Skeletal muscle cell (primary cell): ENCODE measurements at regions not wholly inside any gene's neighbourhood (a gene's known extent, or its start where the extent isn't known, plus 50 kb on each side); places are given as distances from the start of the nearest gene placed in this dataset.

ENCODE experiments used
- DNase-seq: peaks from one replicate; pipeline ENCODE4 v3.0.0-alpha.2; 2010; ENCODE audit warnings: low read depth
- H3K4me3 ChIP-seq: 2 replicates; pipeline ENCODE4 v1.5.1; 2011; ENCODE audit warnings: low read depth, mild to moderate bottlenecking, control low read depth, low read length, moderate library complexity

DNA sequence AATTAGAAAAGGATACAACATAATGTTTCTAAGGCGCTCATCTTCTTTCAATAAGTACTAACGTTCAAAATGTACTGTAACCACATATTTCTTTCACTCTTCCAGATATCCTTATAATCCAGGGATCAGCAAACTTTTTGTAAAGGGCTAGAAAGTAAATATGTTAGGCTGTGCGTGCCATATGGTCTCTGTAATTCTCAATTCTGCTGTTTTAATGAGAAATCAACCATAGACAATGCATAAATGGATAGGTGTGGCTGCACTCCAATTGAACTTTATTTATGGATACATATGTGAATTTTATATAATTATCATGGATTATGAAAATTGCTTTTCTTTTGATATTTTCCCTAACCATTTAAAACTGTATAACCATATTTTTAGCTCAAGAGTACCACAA is 459.4 kb downstream of the EPHA4 start:
- H3K4me3 ChIP-seq: no peak overlapping the region
- DNase-seq: no peak

DNA sequence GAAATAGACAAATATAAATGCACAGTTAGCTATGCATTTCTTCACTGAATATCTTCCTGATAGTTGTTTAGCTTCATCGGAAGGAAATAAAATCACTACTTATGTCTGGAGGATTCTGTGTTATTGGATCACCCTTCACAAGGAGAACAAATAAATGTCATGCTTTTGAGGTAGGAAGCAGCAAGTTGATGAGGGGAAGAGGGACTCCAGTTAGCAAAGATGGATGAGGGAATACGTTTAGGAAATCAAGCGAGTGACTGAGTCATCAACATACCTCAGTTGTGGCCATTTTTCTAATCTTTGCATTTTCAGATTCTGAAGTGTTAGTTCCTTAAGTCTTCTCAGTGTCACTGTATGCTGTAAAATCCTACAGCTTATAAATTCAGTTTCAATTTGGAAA is 456.2 kb downstream of the EPHA4 start:
- no peak overlapping the region for H3K4me3 ChIP-seq
- DNase-seq: no peak

DNA sequence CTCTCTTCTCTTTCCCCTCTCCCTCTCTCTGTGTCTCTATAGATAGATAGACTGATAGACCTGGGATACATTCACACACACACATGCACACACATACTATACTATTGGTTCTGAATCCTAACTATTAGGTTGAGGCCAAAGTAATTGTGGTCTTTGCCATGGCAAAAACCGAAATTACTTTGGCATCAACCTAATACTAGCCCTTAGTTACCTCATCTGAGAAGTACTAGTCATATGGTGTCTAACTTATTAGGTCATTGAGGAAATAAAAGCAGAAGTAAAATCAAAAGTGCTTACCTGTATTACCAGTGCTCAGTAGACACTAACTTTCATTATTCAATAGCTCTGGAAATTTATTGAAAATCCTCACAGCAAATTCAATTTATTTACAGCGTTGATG is 451.5 kb downstream of the EPHA4 start:
- DNase-seq: no peak

DNA sequence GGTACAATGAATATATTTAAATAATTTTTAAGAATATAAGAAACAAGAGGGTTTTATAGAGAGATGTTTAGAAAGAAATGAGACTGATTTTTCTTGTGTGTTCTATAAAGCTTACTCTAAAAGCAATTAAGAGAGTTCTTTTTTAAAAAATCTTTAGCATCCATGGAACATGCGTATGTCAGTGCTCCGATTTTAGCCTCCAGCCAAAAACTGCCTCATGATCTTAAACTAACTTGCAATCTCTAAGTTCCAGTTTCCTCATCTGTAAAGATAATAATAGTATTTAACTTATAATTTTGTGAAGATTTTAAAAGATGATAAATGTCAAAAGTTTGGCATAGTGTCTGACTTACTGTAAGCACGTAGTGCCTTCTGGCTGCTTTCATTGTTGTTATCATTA is 448.7 kb downstream of the EPHA4 start:
- H3K4me3 ChIP-seq: no peak overlapping the region
- no peak for DNase-seq

More for the DNA sequence above, 451.5 kb downstream of the EPHA4 start:
- H3K4me3 ChIP-seq: no peak overlapping the region

DNA sequence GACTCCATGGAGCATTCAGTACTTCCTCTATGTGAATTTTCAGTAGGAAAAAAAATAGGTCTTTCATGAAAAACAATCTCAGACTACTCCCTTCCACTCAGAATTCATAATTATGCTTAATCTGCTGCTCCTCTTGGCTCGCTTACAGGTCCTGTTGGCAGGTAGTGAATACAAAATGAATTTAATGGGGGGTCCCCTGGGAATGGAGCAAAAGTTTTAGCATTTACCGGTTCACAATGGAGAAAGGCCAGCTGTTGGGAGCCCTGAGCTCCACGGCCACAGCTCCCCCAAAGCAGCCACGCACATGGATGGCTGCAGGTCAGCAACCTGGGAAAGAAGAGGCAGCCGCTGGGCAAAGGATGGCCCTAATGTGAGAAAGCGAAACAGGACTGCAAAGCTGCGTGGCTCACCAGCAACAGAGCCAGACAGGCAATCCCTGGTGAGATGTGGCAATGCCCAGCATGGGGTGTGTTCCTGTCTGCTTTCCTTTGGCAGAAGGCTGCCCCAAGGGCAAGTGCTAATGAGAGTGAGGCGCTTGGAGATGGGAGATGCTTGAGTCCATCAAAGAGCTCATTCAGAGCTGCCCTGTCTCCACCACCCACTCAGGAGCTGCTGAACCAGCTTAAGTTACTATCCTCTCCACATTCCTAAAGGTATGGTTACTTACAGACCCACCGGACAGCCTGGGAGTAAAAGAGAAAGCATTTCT is 447.4 kb downstream of the EPHA4 start:
- DNase-seq: no peak
- H3K4me3 ChIP-seq: no peak overlapping the region

DNA sequence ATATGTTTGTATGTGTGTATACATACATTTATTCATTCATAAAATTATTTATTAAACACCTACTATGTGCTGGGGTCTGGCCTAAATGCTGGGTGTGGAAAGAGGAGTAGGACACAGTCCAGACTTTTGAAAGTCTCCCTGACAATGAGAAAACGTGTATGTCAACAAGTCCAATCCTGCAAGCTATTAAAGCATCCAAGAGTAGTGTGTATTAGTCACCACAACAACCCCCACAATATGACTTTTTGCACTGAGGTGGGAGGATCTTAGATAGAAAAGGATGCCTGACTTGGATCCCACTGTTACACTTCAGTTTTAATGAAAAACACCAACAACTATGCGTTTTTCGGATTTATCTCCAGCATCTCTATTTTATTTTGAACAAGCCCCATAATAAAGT is 446.4 kb downstream of the EPHA4 start:
- no peak overlapping the region for H3K4me3 ChIP-seq

DNA sequence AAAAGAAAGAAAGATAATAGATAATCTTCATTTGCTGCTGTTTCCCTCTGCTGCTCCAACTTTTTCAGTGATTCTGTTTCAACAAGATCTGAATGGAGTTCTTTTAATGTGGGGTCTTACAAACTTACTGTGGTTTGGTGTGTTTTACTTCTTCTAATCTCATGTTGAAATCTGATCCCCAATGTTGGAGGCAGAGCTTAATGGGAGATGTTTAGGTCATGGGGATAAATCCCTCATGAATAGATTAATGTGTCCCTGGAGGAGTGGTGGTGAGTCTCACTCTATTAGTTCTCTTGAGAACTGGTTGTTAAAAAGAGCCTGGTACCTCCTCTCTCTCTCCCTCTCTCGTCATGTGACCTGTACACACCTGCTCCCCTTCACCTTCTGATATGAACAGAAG is 442.4 kb downstream of the EPHA4 start:
- no peak for DNase-seq
- no peak overlapping the region for H3K4me3 ChIP-seq

More for the DNA sequence above, 446.4 kb downstream of the EPHA4 start:
- DNase-seq: no peak

DNA sequence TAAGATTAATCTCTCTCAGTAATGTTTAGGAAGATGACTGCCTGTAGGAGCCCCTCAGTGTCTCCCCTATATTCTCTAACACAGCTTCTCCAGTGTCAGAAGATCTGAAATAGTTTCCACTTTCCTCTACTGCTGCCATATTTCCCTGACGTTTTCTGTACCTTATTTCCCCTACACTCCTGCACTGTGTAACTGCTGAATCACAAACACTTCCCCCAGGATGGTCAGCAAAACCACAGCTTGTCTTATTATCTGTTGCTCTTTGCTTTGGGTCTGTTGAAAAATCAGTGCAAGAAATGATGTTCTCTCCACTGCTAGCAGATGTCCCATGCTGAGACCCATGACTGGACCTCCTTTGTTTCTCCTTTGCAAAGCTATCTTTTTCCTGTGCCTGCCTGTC is 441.7 kb downstream of the EPHA4 start:
- DNase-seq: no peak

DNA sequence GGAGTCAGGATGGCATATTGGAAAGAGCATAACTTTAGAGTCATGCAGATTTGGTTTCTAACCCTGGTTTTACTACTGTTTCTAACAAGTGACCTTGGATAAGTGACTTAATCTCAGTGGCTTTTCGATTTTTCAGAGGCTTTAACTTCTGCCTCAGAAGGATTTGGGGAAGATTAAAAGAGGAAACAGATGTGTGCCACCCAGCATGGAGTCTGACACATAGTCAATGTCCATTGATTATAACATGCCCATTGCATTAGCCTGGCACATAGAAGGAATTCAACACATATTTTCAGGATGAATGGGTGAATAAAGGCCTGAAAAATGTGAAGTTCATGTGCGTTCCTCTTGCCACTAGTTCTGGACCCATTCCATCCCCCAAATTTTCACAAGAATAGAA is 438.2 kb downstream of the EPHA4 start:
- no peak for DNase-seq
- no peak overlapping the region for H3K4me3 ChIP-seq

More for the DNA sequence above, 441.7 kb downstream of the EPHA4 start:
- H3K4me3 ChIP-seq: no peak overlapping the region

DNA sequence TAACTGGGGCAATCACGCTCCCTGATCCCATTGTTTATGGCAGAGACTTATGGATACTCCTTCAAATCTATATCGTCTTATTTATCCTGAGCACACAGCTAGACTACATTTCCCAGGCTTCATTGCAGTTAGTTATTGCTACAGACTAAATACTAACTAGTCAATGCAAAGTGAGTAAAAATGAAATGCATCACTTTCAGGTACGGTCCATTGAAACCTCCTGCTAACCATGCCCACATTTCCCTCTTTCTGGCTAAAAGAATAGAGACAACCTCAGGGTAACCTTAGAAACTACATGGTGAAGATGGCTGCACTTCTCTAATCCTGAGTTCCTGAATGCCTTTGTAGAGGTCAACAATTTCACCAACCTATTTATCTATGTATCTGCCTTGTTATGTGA is 437.4 kb downstream of the EPHA4 start:
- no peak overlapping the region for H3K4me3 ChIP-seq
- no peak for DNase-seq

DNA sequence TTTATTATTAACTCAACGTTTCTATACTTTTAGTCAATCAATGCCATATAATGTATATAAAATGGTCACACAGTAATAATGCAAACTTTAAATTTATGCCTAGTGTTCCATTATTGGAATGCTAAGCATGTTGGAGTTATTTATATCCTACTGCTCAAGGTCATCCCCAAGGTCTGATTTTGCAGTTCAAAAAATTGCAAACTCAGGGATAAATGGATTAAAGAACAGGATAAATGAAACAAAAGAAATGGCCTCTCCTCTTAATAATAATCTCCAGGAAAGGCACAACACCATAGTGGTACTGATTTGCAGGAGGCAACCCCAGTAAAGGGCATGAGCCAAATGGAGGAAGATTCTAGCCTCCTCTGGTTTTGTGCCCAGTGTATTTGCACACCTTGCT is 436.4 kb downstream of the EPHA4 start:
- DNase-seq: no peak
- no peak overlapping the region for H3K4me3 ChIP-seq

DNA sequence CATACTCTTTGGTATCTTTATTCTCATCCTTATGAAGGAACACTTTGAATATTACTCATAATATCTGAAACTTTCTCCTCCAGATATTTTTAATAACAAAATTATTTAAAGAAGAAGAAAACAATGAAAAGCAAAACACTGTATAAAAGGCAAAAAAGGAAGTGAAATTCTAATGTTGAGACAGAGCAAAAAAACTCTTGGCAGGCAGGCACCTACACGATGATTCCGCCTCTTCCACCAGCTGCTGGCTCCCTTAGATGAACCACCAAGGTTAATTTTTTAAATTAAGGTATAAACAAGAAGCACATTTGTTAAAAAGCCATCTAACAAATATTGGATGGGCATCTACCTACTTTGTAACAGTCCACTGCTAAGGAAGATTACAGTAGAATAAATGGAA is 434.7 kb downstream of the EPHA4 start:
- DNase-seq: no peak
- H3K4me3 ChIP-seq: no peak overlapping the region

DNA sequence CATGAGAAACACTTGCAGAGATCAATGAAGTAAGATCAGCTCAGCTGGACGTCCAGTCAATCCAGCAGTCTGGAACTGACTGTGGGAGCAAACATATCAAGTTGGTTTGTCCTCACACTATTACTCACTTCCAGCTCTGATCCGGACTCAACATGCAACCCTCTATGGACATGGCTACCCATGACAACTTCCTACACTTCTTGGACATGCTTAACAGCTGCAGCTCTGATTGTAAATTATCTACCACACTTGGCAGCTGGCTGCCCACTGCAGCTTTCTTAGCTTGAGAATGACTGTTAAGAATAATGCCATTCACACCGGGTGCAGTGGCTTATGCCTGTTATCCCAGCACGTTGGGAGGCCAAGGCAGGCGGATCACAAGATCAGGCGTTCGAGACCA is 429.8 kb downstream of the EPHA4 start:
- DNase-seq: no peak
- H3K4me3 ChIP-seq: no peak overlapping the region

DNA sequence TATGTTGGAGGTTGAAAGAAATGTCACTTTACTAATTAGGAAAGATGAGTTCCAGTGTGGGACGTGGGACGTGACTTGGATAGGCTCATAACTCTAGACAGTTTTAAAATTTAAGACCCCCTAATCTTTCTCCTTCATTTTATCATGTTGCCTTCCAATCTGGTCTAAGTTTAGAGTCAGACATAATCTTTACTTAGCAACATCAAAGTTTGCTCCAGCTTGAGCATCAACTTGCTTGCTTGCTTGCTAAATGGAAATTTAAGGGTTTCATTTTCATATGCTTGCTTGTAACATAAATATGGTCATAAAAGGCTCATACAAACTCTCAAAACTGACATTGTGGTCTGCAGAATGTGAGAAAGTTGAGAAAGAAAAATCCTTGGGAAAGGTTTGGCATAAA is 428.9 kb downstream of the EPHA4 start:
- no peak overlapping the region for H3K4me3 ChIP-seq
- DNase-seq: no peak

DNA sequence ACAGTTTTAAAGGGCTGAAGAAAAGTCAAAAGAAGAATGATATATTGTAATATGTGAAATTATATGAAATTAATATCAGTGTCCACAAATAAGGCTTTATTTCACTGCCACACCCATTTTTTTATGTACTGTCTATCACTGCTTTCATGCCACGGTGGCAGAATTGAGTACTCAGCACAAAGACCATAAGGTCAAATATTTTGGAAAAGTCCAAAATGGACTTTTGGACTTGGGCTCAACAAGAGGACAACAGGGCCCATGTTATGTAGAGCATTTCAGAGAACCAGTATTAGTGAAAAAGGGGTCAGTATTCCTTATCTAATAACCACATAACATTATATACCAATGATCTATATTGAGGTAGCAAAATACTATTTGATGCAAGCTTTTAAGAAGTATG is 427.2 kb downstream of the EPHA4 start:
- H3K4me3 ChIP-seq: no peak overlapping the region
- DNase-seq: no peak

DNA sequence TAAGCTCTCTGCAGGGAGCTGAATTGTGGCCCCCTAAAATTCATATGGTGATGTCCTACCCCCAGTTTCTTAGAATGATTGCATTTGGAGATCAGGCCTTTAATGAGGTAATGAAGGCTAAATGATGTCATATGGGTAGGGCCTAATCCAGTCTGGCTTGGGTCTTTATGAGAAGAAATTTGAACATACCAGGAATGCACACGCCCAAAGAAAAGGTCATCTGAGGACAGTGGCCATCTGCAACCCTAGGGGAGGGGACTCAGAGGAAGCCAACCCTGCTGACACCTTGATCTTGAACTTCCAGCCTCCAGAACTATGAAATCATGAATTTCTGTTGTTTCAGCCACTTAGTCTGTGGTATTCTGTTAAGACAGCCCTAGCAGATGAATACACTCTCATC is 426.7 kb downstream of the EPHA4 start:
- no peak overlapping the region for H3K4me3 ChIP-seq
- DNase-seq: no peak

DNA sequence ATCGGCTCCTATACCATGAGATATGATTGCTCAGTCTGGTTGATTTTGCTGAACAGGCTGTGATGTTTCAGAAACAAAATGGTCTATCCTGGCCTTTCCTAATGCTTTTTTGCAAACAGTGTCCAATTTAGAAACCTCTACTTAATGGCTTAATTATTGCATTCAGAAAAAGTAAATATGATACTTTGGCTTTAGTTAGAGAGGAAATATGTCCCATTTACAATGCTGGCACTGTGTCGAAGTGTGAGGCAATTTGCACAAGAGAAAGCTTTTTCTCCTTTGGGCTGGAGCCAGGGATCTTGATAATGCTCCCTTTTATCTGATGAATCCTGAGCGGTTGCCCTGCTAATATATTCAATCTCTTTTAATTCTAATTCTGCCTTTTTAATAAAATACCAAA is 418.9 kb downstream of the EPHA4 start:
- DNase-seq: no peak

DNA sequence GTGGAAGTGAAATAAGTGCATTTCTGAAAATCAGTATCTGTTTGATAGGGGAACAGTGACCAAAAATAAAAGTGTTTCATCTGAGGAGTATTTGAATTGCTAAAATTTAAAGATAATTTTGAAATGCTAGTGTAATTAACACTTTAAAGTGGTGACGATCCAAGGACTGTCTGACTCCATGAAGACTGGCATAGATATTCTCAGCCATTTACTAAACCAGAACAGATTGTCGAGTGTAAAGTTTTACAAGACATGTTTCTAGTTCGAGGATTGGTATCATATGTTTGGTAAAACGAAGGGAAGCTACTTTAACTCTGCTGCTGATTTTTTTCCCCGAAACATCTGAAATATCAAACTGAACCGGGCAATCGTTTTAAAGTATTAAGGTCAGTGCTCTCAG is 417.9 kb downstream of the EPHA4 start:
- no peak for DNase-seq
- H3K4me3 ChIP-seq: no peak overlapping the region

More for the DNA sequence above, 418.9 kb downstream of the EPHA4 start:
- H3K4me3 ChIP-seq: no peak overlapping the region

DNA sequence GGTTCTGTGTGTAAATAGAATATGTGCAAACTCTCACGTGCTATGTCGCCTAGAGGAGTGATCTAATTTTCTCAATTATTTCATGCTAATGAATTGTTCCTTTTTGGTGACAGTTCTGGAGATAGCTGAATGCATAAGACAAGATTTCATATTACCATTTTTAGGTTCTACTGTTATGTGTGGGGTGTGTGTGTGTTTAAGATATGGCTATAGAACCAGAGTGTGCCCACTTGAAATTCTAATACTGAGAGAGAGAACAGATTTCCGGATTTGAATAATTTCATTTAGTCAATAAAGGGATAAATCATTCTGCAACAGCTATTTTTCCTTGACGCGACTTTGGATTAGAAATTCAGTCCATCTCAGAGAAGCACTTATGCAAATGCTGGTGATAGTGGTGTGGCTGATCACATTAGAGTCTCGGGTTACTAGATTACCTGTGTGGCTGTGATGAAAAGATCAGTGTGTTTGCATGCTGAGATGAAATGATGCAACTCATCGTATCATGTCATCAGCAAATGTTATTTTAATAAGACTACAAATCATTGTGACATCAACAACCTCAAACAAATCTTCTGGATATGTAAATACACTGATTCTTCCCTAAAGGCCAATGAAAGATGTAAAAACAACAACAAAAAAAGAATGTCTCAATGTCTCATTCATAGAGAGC is 415.9 kb downstream of the EPHA4 start:
- no peak overlapping the region for H3K4me3 ChIP-seq
- DNase-seq: no peak

DNA sequence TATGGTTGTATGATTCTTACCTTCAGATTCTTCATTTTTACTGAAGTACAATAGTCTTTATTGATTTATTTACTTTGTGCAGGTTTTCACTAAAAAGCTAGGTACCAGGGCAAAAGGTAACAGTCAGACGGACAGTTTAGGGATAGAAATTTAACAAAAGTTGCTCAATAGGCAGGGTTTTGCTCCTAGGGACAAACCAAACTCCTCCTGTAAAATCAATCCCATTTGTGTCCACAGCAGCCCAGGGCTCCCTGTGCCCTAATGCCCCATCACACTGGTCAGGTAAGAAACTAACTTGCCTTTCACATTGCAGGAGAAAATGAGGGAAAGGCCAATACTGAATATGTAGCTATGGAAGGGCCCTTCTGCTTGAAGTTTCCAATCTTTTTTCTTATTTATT is 410.9 kb downstream of the EPHA4 start:
- DNase-seq: no peak
- H3K4me3 ChIP-seq: no peak overlapping the region

DNA sequence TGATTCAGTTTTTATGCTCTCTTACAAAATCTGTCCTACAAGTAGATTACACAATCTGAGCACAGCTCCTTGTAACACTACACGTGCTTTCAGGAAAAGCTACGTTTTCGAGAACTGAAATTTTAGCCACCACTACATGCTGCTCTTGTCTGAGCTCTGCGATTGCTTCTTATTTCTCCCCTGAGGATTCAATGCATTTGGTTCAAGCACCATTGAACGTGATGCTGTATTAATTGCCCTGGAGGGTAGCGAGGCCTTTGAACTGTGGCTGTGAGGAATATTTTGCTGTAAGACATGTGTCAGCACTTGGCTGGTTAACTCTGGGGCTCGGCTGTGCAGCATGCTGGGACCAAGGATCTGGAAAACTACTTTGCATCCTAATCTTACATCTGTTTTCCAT is 405.8 kb downstream of the EPHA4 start:
- peak; percentile 67 for DNase-seq

More for the DNA sequence above, 405.8 kb downstream of the EPHA4 start:
- no peak overlapping the region for H3K4me3 ChIP-seq
